SK-N-SH (cell line): ENCODE measurements at regions not wholly inside any gene's neighbourhood (a gene's known extent, or its start where the extent isn't known, plus 50 kb on each side); places are given as distances from the start of the nearest gene placed in this dataset.

Experiments used
- CTCF ChIA-PET: fragments of 300-600, 350-600 bp; formaldehyde crosslinking; extraction: SDS; loops from one replicate; lab custom pipeline; 2021; lab: Yijun Ruan, JAX
- POLR2A ChIA-PET: fragments of 350-600 bp; sonication (Branson Sonifier 250); formaldehyde crosslinking; extraction: SDS; loops from one replicate; lab custom pipeline; 2020; ENCODE audit warnings: antibody characterized with exemption, inconsistent platforms; lab: Yijun Ruan, JAX
- DNase-seq: peaks from one replicate; pipeline ENCODE4 v3.0.0; 2012
- H2AFZ ChIP-seq: fragments of 200-600 bp; sonication (generic); 2 replicates; pipeline ENCODE4 v1.8.1; 2016; ENCODE audit warnings: antibody characterized with exemption, mild to moderate bottlenecking, low read depth
- H3F3A ChIP-seq: fragments of 200-600 bp; sonication (generic); replicated peaks from 2 replicates; pipeline ENCODE3; 2016; ENCODE audit warnings: antibody characterized with exemption, mild to moderate bottlenecking; ENCODE audit not compliant: insufficient read depth
- H3K27ac ChIP-seq, 2 experiments: fragments of 200-500 bp in 1 of 2; fragments of 200-600 bp in 1 of 2; sonication (Bioruptor generic) in 1 of 2; sonication (generic), shearing (Covaris generic) in 1 of 2; 2 replicates each; pipeline versions ENCODE4 v1.5.1 to v1.6.1; 2014 to 2016; ENCODE audit warnings: low read depth in 2 of 2, inconsistent platforms in 1 of 2, low read length in 1 of 2, mild to moderate bottlenecking in 1 of 2, mixed read lengths in 1 of 2
- H3K27me3 ChIP-seq: fragments of 200-600 bp; sonication (generic), shearing (Covaris generic); 2 replicates; pipeline ENCODE4 v1.6.1; 2016; ENCODE audit warnings: mixed run types; ENCODE audit not compliant: insufficient read depth
- H3K36me3 ChIP-seq, 2 experiments: fragments of 200-500 bp in 1 of 2; fragments of 200-600 bp in 1 of 2; sonication (Bioruptor generic) in 1 of 2; sonication (generic) in 1 of 2; replicated peaks in 1 of 2; 2 replicates each; pipeline versions ENCODE3 to v1.5.1; 2014 to 2016; ENCODE audit warnings: low read length in 1 of 2, mild to moderate bottlenecking in 1 of 2; ENCODE audit not compliant: insufficient read depth in 2 of 2, control insufficient read depth in 1 of 2
- H3K4me1 ChIP-seq, 2 experiments: fragments of 200-500 bp in 1 of 2; fragments of 200-600 bp in 1 of 2; sonication (Bioruptor generic) in 1 of 2; sonication (generic), shearing (Covaris generic) in 1 of 2; 2 replicates each; pipeline versions ENCODE4 v1.5.1 to v1.6.1; 2014 to 2016; ENCODE audit warnings: low read depth in 1 of 2, low read length in 1 of 2, mixed run types in 1 of 2; ENCODE audit not compliant: insufficient read depth in 2 of 2, control insufficient read depth in 1 of 2
- H3K4me2 ChIP-seq: fragments of 200-600 bp; sonication (generic), shearing (Covaris generic); 2 replicates; pipeline ENCODE4 v1.6.1; 2017; ENCODE audit warnings: mixed run types
- H3K4me3 ChIP-seq, 2 experiments: fragments of 200-500 bp in 1 of 2; fragments of 200-600 bp in 1 of 2; sonication (Bioruptor generic) in 1 of 2; sonication (generic), shearing (Covaris generic) in 1 of 2; 2 replicates each; pipeline versions ENCODE4 v1.5.1 to v1.8.1; 2014 to 2016; ENCODE audit warnings: low read depth in 2 of 2, inconsistent platforms in 1 of 2, low read length in 1 of 2, mild to moderate bottlenecking in 1 of 2, mixed read lengths in 1 of 2, moderate library complexity in 1 of 2
- H3K79me2 ChIP-seq: fragments of 200-600 bp; sonication (generic); 2 replicates; pipeline ENCODE4 v1.8.1; 2017; ENCODE audit warnings: mild to moderate bottlenecking; ENCODE audit not compliant: insufficient read depth
- H3K9ac ChIP-seq: fragments of 200-600 bp; sonication (generic); 2 replicates; pipeline ENCODE4 v1.6.1; 2017; ENCODE audit warnings: mixed run types
- H3K9me2 ChIP-seq: fragments of 200-600 bp; sonication (generic); 2 replicates; pipeline ENCODE4 v1.6.1; 2017; ENCODE audit warnings: mixed run types
- H3K9me3 ChIP-seq: fragments of 200-600 bp; sonication (generic); 2 replicates; pipeline ENCODE4 v1.6.1; 2017; ENCODE audit warnings: mixed run types, mild to moderate bottlenecking, moderate library complexity
- H4K20me1 ChIP-seq: fragments of 200-600 bp; sonication (generic); 2 replicates; pipeline ENCODE4 v1.6.1; 2017; ENCODE audit warnings: mild to moderate bottlenecking, mixed run types; ENCODE audit not compliant: insufficient read depth
- CTCF ChIP-seq: fragments of 200-600 bp; sonication (generic); IDR thresholded peaks from 2 replicates; pipeline ENCODE4 v1.6.1; 2017; ENCODE audit warnings: antibody characterized with exemption, mild to moderate bottlenecking, moderate library complexity
- FOXJ3 ChIP-seq: sonication (generic); formaldehyde crosslinking; IDR thresholded peaks from 2 replicates; pipeline ENCODE4 v1.5.1; 2020; ENCODE audit warnings: mild to moderate bottlenecking, missing genetic modification reagents
- IRF3 ChIP-seq: fragments of 150-350 bp; IDR thresholded peaks from 2 replicates; pipeline ENCODE4 v1.6.1; 2016; ENCODE audit warnings: mild to moderate bottlenecking, low read depth, low read length
- MEF2A ChIP-seq: IDR thresholded peaks from 2 replicates; pipeline ENCODE4 v1.4.0; 2012; ENCODE audit warnings: low read depth, borderline replicate concordance
- NFIC ChIP-seq: IDR thresholded peaks from 2 replicates; pipeline ENCODE4 v1.4.0; 2012; ENCODE audit warnings: borderline replicate concordance
- NRF1 ChIP-seq: IDR thresholded peaks from 2 replicates; pipeline ENCODE4 v1.6.1; 2012; ENCODE audit warnings: low read depth, mild to moderate bottlenecking, low read length
- RCOR1 ChIP-seq: fragments of 150-350 bp; IDR thresholded peaks from 2 replicates; pipeline ENCODE4 v1.6.1; 2017; ENCODE audit warnings: antibody characterized with exemption, low read length
- REST ChIP-seq: IDR thresholded peaks from 2 replicates; pipeline ENCODE4 v1.6.1; 2012; ENCODE audit warnings: mild to moderate bottlenecking, low read depth, low read length, moderate library complexity
- SIN3A ChIP-seq: IDR thresholded peaks from 2 replicates; pipeline ENCODE4 v1.6.1; 2012; ENCODE audit warnings: low read depth, mild to moderate bottlenecking, low read length, moderate library complexity, borderline replicate concordance
- SMC3 ChIP-seq: IDR thresholded peaks from 2 replicates; pipeline ENCODE4 v1.6.1; 2012; ENCODE audit warnings: low read depth, low read length, improper control_type of control experiment
- TAF1 ChIP-seq: IDR thresholded peaks from 2 replicates; pipeline ENCODE4 v1.6.1; 2012; ENCODE audit warnings: low read depth, mild to moderate bottlenecking, low read length, moderate library complexity, borderline replicate concordance
- TCF12 ChIP-seq: IDR thresholded peaks from 2 replicates; pipeline ENCODE4 v1.4.0; 2012
- TEAD4 ChIP-seq: IDR thresholded peaks from 2 replicates; pipeline ENCODE4 v1.4.0; 2012; ENCODE audit warnings: mild to moderate bottlenecking, borderline replicate concordance; ENCODE audit not compliant: insufficient read depth
- YY1 ChIP-seq: IDR thresholded peaks from 2 replicates; pipeline ENCODE4 v1.4.0; 2012; ENCODE audit warnings: low read depth, mild to moderate bottlenecking
- WGBS: methylation state at CpG from one replicate; pipeline ENCODE4 v1.1.6; 2017; ENCODE audit warnings: low lambda C conversion rate; 5-methylcytosine and 5-hydroxymethylcytosine counted together

- no peak for DNase-seq
- POLR2A ChIA-PET: no interaction called here
Observed at GRCh38 chr6:23642849-23643248, 483.2 kb upstream of the NRSN1 start.

More at GRCh38 chr6:23642849-23643248, 483.2 kb upstream of the NRSN1 start:
- Histone ChIP-seq H3K9me3 (no peaks in the 10 kb centered on the region), H4K20me1 (no peaks in the 10 kb centered on the region), H3K9me2 (no peaks in the 10 kb centered on the region), H3K4me3 (no peak overlapping the region), H3K27me3 (no peaks in the 10 kb centered on the region), H3K4me1 (no peaks in the 10 kb centered on the region; a peak in 1 of 4 replicates), H3K4me2 (no peak overlapping the region), H3K27ac (no peak overlapping the region), H3F3A (no peaks in the 10 kb centered on the region), H3K79me2 (no peaks in the 10 kb centered on the region), H2AFZ (no peak overlapping the region), H3K9ac (no peak overlapping the region), H3K36me3 (no peaks in the 10 kb centered on the region)
- WGBS: 50% methylated on average over 1 of the region's 1 CpG
- CTCF ChIA-PET: interaction anchor here (1.4 kb wide), 1 partner anchor 11 kb away, joined by 6 read pairs; no protein-coding TSS in a partner anchor
- TF ChIP-seq TCF12: no peak
- TF ChIP-seq YY1: no peak
- TF ChIP-seq NFIC: no peak
- no peak for TF ChIP-seq IRF3
- TF ChIP-seq MEF2A: no peak
- no peak for TF ChIP-seq NRF1
- no peak for TF ChIP-seq TEAD4
- TF ChIP-seq CTCF: no peak
- TF ChIP-seq RCOR1: no peak
- TF ChIP-seq REST: no peak
- TF ChIP-seq TAF1: no peak
- no peak for TF ChIP-seq FOXJ3 (CRISPR knock-in tag)
- no peak for TF ChIP-seq SMC3
- no peak for TF ChIP-seq SIN3A
